ENCODE measurements at regions not wholly inside any gene's neighbourhood (a gene's known extent, or its start where the extent isn't known, plus 50 kb on each side); places are given as distances from the start of the nearest gene placed in this dataset.

GRCh38 chr3:28134792-28135375 is 106.5 kb upstream of the CMC1 start (continued):
- no peak for TF ChIP-seq CSRNP2 (CRISPR knock-in tag; conservative IDR thresholded peaks at IDR 0.05; ENCODE audit: low read depth)
- TF ChIP-seq DR1 (CRISPR knock-in tag; IDR thresholded peaks at IDR 0.05): no peak
- 0 out of 2 replicates have a peak, but pooled peaks have one; percentile 14 for TF ChIP-seq HDAC2 (CRISPR knock-in tag; IDR thresholded peaks at IDR 0.05)
- no peak for TF ChIP-seq NFRKB (IDR thresholded peaks at IDR 0.05)
- peak; percentile 26; the same call in 1 of the 2 replicates for TF ChIP-seq FOSL2 (CRISPR knock-in tag; IDR thresholded peaks at IDR 0.05)
- TF ChIP-seq ZNF253 (CRISPR knock-in tag; IDR thresholded peaks at IDR 0.05; ENCODE audit: borderline replicate concordance): no peak
- TF ChIP-seq ZFYVE20 (CRISPR knock-in tag; IDR thresholded peaks at IDR 0.05; ENCODE audit: borderline replicate concordance, low read depth): no peak
- no peak for TF ChIP-seq FOXM1 (CRISPR knock-in tag; IDR thresholded peaks at IDR 0.05)
- TF ChIP-seq ATF7 (IDR thresholded peaks at IDR 0.05): no peak
- TF ChIP-seq ATF7 (CRISPR knock-in tag; IDR thresholded peaks at IDR 0.05): no peak
- TF ChIP-seq ZNF562 (CRISPR knock-in tag; IDR thresholded peaks at IDR 0.05; ENCODE audit: borderline replicate concordance): no peak
- TF ChIP-seq, protein P1, sequence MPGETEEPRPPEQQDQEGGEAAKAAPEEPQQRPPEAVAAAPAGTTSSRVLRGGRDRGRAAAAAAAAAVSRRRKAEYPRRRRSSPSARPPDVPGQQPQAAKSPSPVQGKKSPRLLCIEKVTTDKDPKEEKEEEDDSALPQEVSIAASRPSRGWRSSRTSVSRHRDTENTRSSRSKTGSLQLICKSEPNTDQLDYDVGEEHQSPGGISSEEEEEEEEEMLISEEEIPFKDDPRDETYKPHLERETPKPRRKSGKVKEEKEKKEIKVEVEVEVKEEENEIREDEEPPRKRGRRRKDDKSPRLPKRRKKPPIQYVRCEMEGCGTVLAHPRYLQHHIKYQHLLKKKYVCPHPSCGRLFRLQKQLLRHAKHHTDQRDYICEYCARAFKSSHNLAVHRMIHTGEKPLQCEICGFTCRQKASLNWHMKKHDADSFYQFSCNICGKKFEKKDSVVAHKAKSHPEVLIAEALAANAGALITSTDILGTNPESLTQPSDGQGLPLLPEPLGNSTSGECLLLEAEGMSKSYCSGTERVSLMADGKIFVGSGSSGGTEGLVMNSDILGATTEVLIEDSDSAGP (CRISPR knock-in tag; IDR thresholded peaks at IDR 0.05; ENCODE audit: borderline replicate concordance): no peak
- no peak for TF ChIP-seq ZNF607 (CRISPR knock-in tag; IDR thresholded peaks at IDR 0.05; ENCODE audit: borderline replicate concordance)
- no peak for TF ChIP-seq KLF12 (CRISPR knock-in tag; IDR thresholded peaks at IDR 0.05; ENCODE audit: borderline replicate concordance)
- peak; percentile 71; the same call in 1 of the 2 replicates for TF ChIP-seq SNAPC2 (CRISPR knock-in tag; IDR thresholded peaks at IDR 0.05)
- TF ChIP-seq, protein P2, sequence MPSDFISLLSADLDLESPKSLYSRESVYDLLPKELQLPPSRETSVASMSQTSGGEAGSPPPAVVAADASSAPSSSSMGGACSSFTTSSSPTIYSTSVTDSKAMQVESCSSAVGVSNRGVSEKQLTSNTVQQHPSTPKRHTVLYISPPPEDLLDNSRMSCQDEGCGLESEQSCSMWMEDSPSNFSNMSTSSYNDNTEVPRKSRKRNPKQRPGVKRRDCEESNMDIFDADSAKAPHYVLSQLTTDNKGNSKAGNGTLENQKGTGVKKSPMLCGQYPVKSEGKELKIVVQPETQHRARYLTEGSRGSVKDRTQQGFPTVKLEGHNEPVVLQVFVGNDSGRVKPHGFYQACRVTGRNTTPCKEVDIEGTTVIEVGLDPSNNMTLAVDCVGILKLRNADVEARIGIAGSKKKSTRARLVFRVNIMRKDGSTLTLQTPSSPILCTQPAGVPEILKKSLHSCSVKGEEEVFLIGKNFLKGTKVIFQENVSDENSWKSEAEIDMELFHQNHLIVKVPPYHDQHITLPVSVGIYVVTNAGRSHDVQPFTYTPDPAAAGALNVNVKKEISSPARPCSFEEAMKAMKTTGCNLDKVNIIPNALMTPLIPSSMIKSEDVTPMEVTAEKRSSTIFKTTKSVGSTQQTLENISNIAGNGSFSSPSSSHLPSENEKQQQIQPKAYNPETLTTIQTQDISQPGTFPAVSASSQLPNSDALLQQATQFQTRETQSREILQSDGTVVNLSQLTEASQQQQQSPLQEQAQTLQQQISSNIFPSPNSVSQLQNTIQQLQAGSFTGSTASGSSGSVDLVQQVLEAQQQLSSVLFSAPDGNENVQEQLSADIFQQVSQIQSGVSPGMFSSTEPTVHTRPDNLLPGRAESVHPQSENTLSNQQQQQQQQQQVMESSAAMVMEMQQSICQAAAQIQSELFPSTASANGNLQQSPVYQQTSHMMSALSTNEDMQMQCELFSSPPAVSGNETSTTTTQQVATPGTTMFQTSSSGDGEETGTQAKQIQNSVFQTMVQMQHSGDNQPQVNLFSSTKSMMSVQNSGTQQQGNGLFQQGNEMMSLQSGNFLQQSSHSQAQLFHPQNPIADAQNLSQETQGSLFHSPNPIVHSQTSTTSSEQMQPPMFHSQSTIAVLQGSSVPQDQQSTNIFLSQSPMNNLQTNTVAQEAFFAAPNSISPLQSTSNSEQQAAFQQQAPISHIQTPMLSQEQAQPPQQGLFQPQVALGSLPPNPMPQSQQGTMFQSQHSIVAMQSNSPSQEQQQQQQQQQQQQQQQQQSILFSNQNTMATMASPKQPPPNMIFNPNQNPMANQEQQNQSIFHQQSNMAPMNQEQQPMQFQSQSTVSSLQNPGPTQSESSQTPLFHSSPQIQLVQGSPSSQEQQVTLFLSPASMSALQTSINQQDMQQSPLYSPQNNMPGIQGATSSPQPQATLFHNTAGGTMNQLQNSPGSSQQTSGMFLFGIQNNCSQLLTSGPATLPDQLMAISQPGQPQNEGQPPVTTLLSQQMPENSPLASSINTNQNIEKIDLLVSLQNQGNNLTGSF (CRISPR knock-in tag; IDR thresholded peaks at IDR 0.05): no peak
- TF ChIP-seq SAP130 (CRISPR knock-in tag; IDR thresholded peaks at IDR 0.05; ENCODE audit: low read depth): peak; percentile 32; the same call in 1 of the 2 replicates
- no peak for TF ChIP-seq FOXC1 (CRISPR knock-in tag; IDR thresholded peaks at IDR 0.05; ENCODE audit: borderline replicate concordance)
- TF ChIP-seq, protein P3, sequence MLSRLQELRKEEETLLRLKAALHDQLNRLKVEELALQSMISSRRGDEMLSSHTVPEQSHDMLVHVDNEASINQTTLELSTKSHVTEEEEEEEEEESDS (CRISPR knock-in tag; IDR thresholded peaks at IDR 0.05; ENCODE audit: borderline replicate concordance): peak; percentile 79; the same call in 1 of the 2 replicates
- TF ChIP-seq RELA (CRISPR knock-in tag; IDR thresholded peaks at IDR 0.05): no peak
- TF ChIP-seq TRIM24 (CRISPR knock-in tag; IDR thresholded peaks at IDR 0.05): no peak
- 0 out of 2 replicates have a peak, but pooled peaks have one; percentile 31 for TF ChIP-seq RCOR2 (CRISPR knock-in tag; IDR thresholded peaks at IDR 0.05)
- TF ChIP-seq ZKSCAN1 (IDR thresholded peaks at IDR 0.05; ENCODE audit: low read length): no peak
- TF ChIP-seq GLI4 (CRISPR knock-in tag; IDR thresholded peaks at IDR 0.05; ENCODE audit: borderline replicate concordance): no peak

Measured in HepG2 (cell line).